Loucy (cell line): ENCODE measurements at regions not wholly inside any gene's neighbourhood (a gene's known extent, or its start where the extent isn't known, plus 50 kb on each side); places are given as distances from the start of the nearest gene placed in this dataset.

Experiments
- H2AFZ ChIP-seq: fragments of 200-600 bp; sonication (generic); 2 replicates; pipeline ENCODE4 v1.6.0; 2016; ENCODE audit warnings: antibody characterized with exemption, mild to moderate bottlenecking, low read length, moderate library complexity
- H3F3A ChIP-seq: fragments of 200-600 bp; 2 replicates; pipeline ENCODE4 v1.6.0; 2016; ENCODE audit warnings: antibody characterized with exemption, low read depth, mild to moderate bottlenecking
- H3K27me3 ChIP-seq: fragments of 200-600 bp; sonication (generic); 2 replicates; pipeline ENCODE4 v1.6.1; 2014; ENCODE audit warnings: low read length, mild to moderate bottlenecking; ENCODE audit not compliant: insufficient read depth, poor library complexity, severe bottlenecking
- H3K36me3 ChIP-seq: fragments of 200-600 bp; sonication (generic); 2 replicates; pipeline ENCODE4 v1.6.1; 2016; ENCODE audit warnings: low read length; ENCODE audit not compliant: insufficient read depth
- H3K4me1 ChIP-seq: fragments of 200-600 bp; sonication (generic); 2 replicates; pipeline ENCODE4 v1.5.1; 2014; ENCODE audit warnings: low read length, mild to moderate bottlenecking; ENCODE audit not compliant: insufficient read depth, poor library complexity, severe bottlenecking
- H3K4me2 ChIP-seq: fragments of 200-600 bp; sonication (generic); 2 replicates; pipeline ENCODE4 v1.6.0; 2014; ENCODE audit warnings: antibody characterized with exemption, low read length, low read depth, mild to moderate bottlenecking; ENCODE audit not compliant: poor library complexity, severe bottlenecking
- H3K4me3 ChIP-seq: fragments of 200-600 bp; sonication (generic); 2 replicates; pipeline ENCODE4 v1.5.1; 2014; ENCODE audit warnings: low read length, mild to moderate bottlenecking, mixed read lengths; ENCODE audit not compliant: poor library complexity, severe bottlenecking
- H3K79me2 ChIP-seq: fragments of 200-600 bp; sonication (generic); 2 replicates; pipeline ENCODE4 v1.6.1; 2014; ENCODE audit warnings: low read length; ENCODE audit not compliant: insufficient read depth
- H3K9ac ChIP-seq: fragments of 200-600 bp; sonication (generic); 2 replicates; pipeline ENCODE4 v1.6.0; 2014; ENCODE audit warnings: mild to moderate bottlenecking, low read depth, low read length, moderate library complexity; ENCODE audit not compliant: poor library complexity, severe bottlenecking
- H3K9me2 ChIP-seq: fragments of 200-600 bp; sonication (generic); replicated peaks from 2 replicates; pipeline ENCODE4 v1.6.1; 2016; ENCODE audit warnings: low read depth, low read length, mixed read lengths
- H3K9me3 ChIP-seq: fragments of 200-600 bp; sonication (generic); 2 replicates; pipeline ENCODE4 v1.6.1; 2014; ENCODE audit warnings: mild to moderate bottlenecking, antibody characterized with exemption, low read length, low read depth; ENCODE audit not compliant: insufficient read depth
- H4K20me1 ChIP-seq: fragments of 200-600 bp; sonication (generic); 2 replicates; pipeline ENCODE4 v1.6.0; 2014; ENCODE audit warnings: antibody characterized with exemption, low read length, mild to moderate bottlenecking; ENCODE audit not compliant: insufficient read depth, poor library complexity, severe bottlenecking
- CTCF ChIP-seq: fragments of 200-600 bp; sonication (generic); conservative IDR thresholded peaks from 2 replicates; pipeline ENCODE4 v1.5.1; 2014; ENCODE audit warnings: mild to moderate bottlenecking, antibody characterized with exemption, low read length
- EZH2phosphoT487 ChIP-seq: fragments of 200-600 bp; IDR thresholded peaks from 2 replicates; pipeline ENCODE4 v1.6.1; 2018; ENCODE audit warnings: antibody characterized with exemption, mild to moderate bottlenecking, moderate library complexity, borderline replicate concordance

- H3K9me3 ChIP-seq, result no peaks in the 10 kb centered on the region
- H4K20me1 ChIP-seq, result no peaks in the 10 kb centered on the region
- no peaks in the 10 kb centered on the region for H3K27me3 ChIP-seq
- H3K9ac ChIP-seq, result no peak overlapping the region
- H3K79me2 ChIP-seq, result no peaks in the 10 kb centered on the region
- TF ChIP-seq CTCF (no peak), EZH2phosphoT487 (no peak)
- no peak overlapping the region for H2AFZ ChIP-seq
- no peak overlapping the region for H3K4me3 ChIP-seq
- no peaks in the 10 kb centered on the region for H3K36me3 ChIP-seq
- H3K4me1 ChIP-seq, result no peaks in the 10 kb centered on the region
- no peak overlapping the region for H3K4me2 ChIP-seq
- no peaks in the 10 kb centered on the region for H3F3A ChIP-seq
- H3K9me2 ChIP-seq, result no peaks in the 10 kb centered on the region
These were observed 559.3 kb upstream of the ARRDC4 start for GRCh38 chr15:97401195-97401594.

- no peaks in the 10 kb centered on the region for H3K4me1 ChIP-seq
- H3K9me2 ChIP-seq, result no peaks in the 10 kb centered on the region
- no peak overlapping the region for H3K4me2 ChIP-seq
- H3K4me3 ChIP-seq, result no peak overlapping the region
- H3K79me2 ChIP-seq, result no peaks in the 10 kb centered on the region
- TF ChIP-seq EZH2phosphoT487 (no peak), CTCF (no peak)
- no peaks in the 10 kb centered on the region for H4K20me1 ChIP-seq
- H3K9me3 ChIP-seq, result no peaks in the 10 kb centered on the region
- no peaks in the 10 kb centered on the region for H3F3A ChIP-seq
- no peaks in the 10 kb centered on the region for H3K27me3 ChIP-seq
- H2AFZ ChIP-seq, result no peak overlapping the region
- H3K36me3 ChIP-seq, result no peaks in the 10 kb centered on the region
- no peak overlapping the region for H3K9ac ChIP-seq
These were observed 558.5 kb upstream of the ARRDC4 start for GRCh38 chr15:97401970-97402369.

- H3K79me2 ChIP-seq, result no peaks in the 10 kb centered on the region
- TF ChIP-seq CTCF (no peak), EZH2phosphoT487 (no peak)
- no peaks in the 10 kb centered on the region for H3K4me1 ChIP-seq
- H3F3A ChIP-seq, result no peaks in the 10 kb centered on the region
- H3K4me2 ChIP-seq, result no peak overlapping the region
- no peaks in the 10 kb centered on the region for H3K9me2 ChIP-seq
- H3K9ac ChIP-seq, result no peak overlapping the region
- no peaks in the 10 kb centered on the region for H3K27me3 ChIP-seq
- no peaks in the 10 kb centered on the region for H3K9me3 ChIP-seq
- no peak overlapping the region for H3K4me3 ChIP-seq
- no peaks in the 10 kb centered on the region for H3K36me3 ChIP-seq
- H2AFZ ChIP-seq, result no peak overlapping the region
- H4K20me1 ChIP-seq, result no peaks in the 10 kb centered on the region
These were observed 553.7 kb upstream of the ARRDC4 start for GRCh38 chr15:97406841-97407240.
